ENCODE measurements at regions not wholly inside any gene's neighbourhood (a gene's known extent, or its start where the extent isn't known, plus 50 kb on each side); places are given as distances from the start of the nearest gene placed in this dataset.

DNA sequence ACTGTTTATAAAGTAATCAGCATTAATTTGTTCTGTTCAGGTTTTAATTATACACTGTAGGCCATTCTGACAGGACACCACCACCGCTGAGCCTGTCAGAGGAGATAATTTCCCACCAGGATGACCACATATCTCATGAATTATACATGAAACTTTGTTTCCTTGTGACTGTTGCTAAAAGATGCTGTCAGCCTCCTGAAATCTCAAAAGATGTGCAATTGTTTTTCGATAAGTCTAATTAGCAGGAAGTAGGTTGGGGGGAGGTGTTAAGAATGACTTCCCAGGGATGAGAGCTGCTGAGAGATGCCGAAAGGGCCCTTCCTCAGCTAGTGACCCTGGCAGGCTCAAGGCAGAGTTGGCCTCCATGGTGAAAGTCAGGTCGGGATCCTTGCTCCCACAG is 485.4 kb downstream of the SOX6 start:
- TF ChIP-seq, protein P1, sequence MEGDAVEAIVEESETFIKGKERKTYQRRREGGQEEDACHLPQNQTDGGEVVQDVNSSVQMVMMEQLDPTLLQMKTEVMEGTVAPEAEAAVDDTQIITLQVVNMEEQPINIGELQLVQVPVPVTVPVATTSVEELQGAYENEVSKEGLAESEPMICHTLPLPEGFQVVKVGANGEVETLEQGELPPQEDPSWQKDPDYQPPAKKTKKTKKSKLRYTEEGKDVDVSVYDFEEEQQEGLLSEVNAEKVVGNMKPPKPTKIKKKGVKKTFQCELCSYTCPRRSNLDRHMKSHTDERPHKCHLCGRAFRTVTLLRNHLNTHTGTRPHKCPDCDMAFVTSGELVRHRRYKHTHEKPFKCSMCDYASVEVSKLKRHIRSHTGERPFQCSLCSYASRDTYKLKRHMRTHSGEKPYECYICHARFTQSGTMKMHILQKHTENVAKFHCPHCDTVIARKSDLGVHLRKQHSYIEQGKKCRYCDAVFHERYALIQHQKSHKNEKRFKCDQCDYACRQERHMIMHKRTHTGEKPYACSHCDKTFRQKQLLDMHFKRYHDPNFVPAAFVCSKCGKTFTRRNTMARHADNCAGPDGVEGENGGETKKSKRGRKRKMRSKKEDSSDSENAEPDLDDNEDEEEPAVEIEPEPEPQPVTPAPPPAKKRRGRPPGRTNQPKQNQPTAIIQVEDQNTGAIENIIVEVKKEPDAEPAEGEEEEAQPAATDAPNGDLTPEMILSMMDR (IDR thresholded peaks at IDR 0.05), result no peak
- no peak for TF ChIP-seq POLR2AphosphoS5 (IDR thresholded peaks at IDR 0.05)

Measured in breast epithelium (tissue), 3 donors.